ENCODE measurements at regions not wholly inside any gene's neighbourhood (a gene's known extent, or its start where the extent isn't known, plus 50 kb on each side); places are given as distances from the start of the nearest gene placed in this dataset.
"Not testable (repeated sequence)": the region's sequence is repeated elsewhere in the genome, so short reads cannot be mapped to it uniquely, and the experiment has no call there.

DNA sequence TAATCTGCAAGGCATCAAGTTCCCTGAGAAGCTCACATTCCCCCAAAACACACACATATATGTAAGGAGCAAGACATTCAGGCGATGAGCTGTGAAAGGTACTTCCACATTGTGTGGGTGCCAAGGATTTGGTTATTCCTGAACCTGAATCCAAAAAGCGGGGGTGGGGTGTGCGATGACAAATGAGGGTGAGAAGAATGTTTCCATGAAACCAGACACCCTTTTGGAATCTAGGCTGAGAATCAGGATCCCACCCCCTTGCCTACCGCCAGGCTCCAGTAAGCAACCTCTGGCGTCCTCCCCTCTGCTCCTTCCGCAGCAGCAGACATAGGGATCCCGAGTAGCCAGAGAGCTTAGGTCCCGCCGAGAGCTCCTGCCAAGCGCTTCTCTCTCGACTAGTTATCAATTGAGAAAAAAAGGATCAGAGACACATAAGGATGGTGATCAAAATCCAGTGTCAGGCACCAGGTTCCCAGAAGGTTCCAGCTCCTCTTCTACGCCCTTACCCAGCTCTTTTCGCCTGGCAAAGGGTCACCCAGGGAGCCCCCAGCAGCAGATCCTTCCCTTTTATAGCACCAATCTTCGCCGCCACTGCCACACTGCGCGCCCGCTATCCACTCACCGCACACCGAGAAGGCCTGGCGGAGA is 191.1 kb downstream of the USP22 start:
- TF ChIP-seq, protein P1, sequence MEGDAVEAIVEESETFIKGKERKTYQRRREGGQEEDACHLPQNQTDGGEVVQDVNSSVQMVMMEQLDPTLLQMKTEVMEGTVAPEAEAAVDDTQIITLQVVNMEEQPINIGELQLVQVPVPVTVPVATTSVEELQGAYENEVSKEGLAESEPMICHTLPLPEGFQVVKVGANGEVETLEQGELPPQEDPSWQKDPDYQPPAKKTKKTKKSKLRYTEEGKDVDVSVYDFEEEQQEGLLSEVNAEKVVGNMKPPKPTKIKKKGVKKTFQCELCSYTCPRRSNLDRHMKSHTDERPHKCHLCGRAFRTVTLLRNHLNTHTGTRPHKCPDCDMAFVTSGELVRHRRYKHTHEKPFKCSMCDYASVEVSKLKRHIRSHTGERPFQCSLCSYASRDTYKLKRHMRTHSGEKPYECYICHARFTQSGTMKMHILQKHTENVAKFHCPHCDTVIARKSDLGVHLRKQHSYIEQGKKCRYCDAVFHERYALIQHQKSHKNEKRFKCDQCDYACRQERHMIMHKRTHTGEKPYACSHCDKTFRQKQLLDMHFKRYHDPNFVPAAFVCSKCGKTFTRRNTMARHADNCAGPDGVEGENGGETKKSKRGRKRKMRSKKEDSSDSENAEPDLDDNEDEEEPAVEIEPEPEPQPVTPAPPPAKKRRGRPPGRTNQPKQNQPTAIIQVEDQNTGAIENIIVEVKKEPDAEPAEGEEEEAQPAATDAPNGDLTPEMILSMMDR (IDR thresholded peaks at IDR 0.05) = not testable (repeated sequence)
- not testable (repeated sequence) for TF ChIP-seq POLR2A, POLR2AphosphoS5, EP300 (IDR thresholded peaks at IDR 0.05)

Data from stomach (tissue), 4 donors.